ENCODE measurements at regions not wholly inside any gene's neighbourhood (a gene's known extent, or its start where the extent isn't known, plus 50 kb on each side); places are given as distances from the start of the nearest gene placed in this dataset.

GRCh38 chr11:131234221-131234620 lies 136.2 kb upstream of the NTM start:
- TF ChIP-seq CTCF (tag by site-specific recombination; IDR thresholded peaks at IDR 0.05) (no peak), ZNF561 (tag by site-specific recombination; IDR thresholded peaks at IDR 0.05; ENCODE audit: borderline replicate concordance) (no peak), GFI1B (tag by site-specific recombination; IDR thresholded peaks at IDR 0.05) (no peak), SP3 (tag by site-specific recombination; IDR thresholded peaks at IDR 0.05) (no peak), ATF2 (tag by site-specific recombination; IDR thresholded peaks at IDR 0.05; ENCODE audit: low read depth) (no peak), REST (tag by site-specific recombination; IDR thresholded peaks at IDR 0.05) (no peak), YY1 (tag by site-specific recombination; IDR thresholded peaks at IDR 0.05) (no peak), ZNF837 (tag by site-specific recombination; IDR thresholded peaks at IDR 0.05) (no peak), ZNF350 (tag by site-specific recombination; IDR thresholded peaks at IDR 0.05) (no peak)

Data from HEK293 (cell line).